ENCODE measurements at regions not wholly inside any gene's neighbourhood (a gene's known extent, or its start where the extent isn't known, plus 50 kb on each side); places are given as distances from the start of the nearest gene placed in this dataset.

DNA sequence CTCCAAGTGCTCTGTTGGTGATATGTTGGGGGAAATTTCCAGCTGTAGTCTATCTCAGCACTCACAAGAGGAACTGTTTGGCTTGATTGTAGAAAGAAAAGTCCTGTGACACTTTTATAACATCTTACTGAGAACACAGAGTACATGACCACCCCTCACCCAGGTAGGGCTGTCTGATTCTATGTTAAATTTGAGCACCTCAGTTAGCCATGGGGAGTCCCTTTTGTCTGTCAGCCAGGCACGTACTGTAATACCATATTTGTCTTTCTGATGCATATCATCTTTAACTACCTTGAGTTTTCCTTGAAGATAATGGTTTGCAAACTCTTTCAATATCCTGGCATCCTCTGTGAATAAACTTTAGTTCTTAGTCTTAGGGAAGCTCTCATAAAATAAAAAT lies 164.5 kb downstream of the IZUMO3 start (continued):
- TF ChIP-seq, protein P1, sequence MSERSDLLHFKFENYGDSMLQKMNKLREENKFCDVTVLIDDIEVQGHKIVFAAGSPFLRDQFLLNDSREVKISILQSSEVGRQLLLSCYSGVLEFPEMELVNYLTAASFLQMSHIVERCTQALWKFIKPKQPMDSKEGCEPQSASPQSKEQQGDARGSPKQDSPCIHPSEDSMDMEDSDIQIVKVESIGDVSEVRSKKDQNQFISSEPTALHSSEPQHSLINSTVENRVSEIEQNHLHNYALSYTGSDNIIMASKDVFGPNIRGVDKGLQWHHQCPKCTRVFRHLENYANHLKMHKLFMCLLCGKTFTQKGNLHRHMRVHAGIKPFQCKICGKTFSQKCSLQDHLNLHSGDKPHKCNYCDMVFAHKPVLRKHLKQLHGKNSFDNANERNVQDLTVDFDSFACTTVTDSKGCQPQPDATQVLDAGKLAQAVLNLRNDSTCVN (CRISPR knock-in tag; IDR thresholded peaks at IDR 0.05; ENCODE audit: borderline replicate concordance), result no peak
- TF ChIP-seq MTA3 (CRISPR knock-in tag; IDR thresholded peaks at IDR 0.05) (no peak), GABPB1 (CRISPR knock-in tag; IDR thresholded peaks at IDR 0.05) (no peak), PPARG (CRISPR knock-in tag; conservative IDR thresholded peaks at IDR 0.05) (no peak), IRF2 (CRISPR knock-in tag; IDR thresholded peaks at IDR 0.05) (no peak), ZNF878 (CRISPR knock-in tag; IDR thresholded peaks at IDR 0.05) (no peak)
- TF ChIP-seq, protein P2, sequence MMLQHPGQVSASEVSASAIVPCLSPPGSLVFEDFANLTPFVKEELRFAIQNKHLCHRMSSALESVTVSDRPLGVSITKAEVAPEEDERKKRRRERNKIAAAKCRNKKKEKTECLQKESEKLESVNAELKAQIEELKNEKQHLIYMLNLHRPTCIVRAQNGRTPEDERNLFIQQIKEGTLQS (CRISPR knock-in tag; IDR thresholded peaks at IDR 0.05), result no peak

DNA sequence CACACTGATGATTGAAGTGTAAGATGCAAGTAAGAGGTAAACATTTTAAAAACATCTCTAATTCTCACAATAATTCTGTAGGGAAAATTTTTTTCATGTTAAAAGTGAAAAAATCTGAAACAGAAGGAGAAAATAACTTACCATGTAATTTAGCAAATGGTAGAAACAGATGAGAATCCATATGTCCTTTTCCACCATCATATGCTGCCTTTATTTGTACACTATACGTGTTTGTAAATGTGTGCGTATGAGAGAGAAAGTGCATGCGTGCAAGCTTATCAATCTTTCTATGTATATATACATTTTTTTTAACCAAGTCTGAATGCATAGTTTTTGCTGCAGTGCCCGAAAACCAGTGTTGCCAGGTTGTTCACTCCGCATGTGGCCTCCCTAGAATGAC lies 186.7 kb downstream of the IZUMO3 start:
- FAIRE-seq, result no peak
- Histone ChIP-seq H3K27me3 (ENCODE audit: control insufficient read depth in 1 of 2, insufficient read depth in 2 of 2, low read length in 2 of 2) (no peaks in the 10 kb centered on the region), H3K9me3 (ENCODE audit: low read length) (peaks cover 92% of the 10 kb centered on the region), H3K36me3 (replicated peaks in 1 of 2; ENCODE audit: control insufficient read depth in 1 of 2, insufficient read depth in 2 of 2, low read length in 2 of 2) (no peaks in the 10 kb centered on the region), H3K4me1 (ENCODE audit: insufficient read depth, low read length) (no peaks in the 10 kb centered on the region), H4K20me1 (ENCODE audit: insufficient read depth, low read length) (no peaks in the 10 kb centered on the region), H3K27ac (ENCODE audit: extremely low read length, insufficient read depth, low read length) (no peak overlapping the region), H3K4me2 (ENCODE audit: low read depth, low read length) (no peak overlapping the region), H3K9ac (ENCODE audit: insufficient read depth, low read depth, low read length) (no peak overlapping the region), H3K79me2 (ENCODE audit: insufficient read depth, low read length) (no peaks in the 10 kb centered on the region), H3K4me3 (replicated peaks in 1 of 3; ENCODE audit: insufficient read depth in 1 of 3, low read depth in 2 of 3, low read length in 3 of 3) (no peak overlapping the region), H2AFZ (ENCODE audit: low read length) (no peak overlapping the region)
- WGBS (ENCODE audit: low lambda C conversion rate), result 23% methylated on average over 5 of the region's 5 CpGs
- no peak for ATAC-seq
- no peak for DNase-seq (ENCODE audit: low spot score)
- BruUV-seq (replicated peaks), result no TSS peak
- in situ Hi-C loops (cut with HindIII; ENCODE audit: extremely low pct_ligation_motif_present, low pct_unique_long_range_greater_than_20kb), result no loop called here
- ChIA-PET POLR2A (no interaction called here), CTCF (ENCODE audit: low intra/inter-chr PET ratio, low total read pairs) (no interaction called here)
- intact Hi-C loops (cut with micrococcal nuclease; ENCODE audit: unreplicated experiment), result no loop called here
- TF ChIP-seq HDAC1 (CRISPR knock-in tag; IDR thresholded peaks at IDR 0.05) (no peak), ZNF775 (CRISPR knock-in tag; IDR thresholded peaks at IDR 0.05; ENCODE audit: borderline replicate concordance) (no peak), ZNF737 (CRISPR knock-in tag; IDR thresholded peaks at IDR 0.05; ENCODE audit: borderline replicate concordance) (no peak), SMAD1 (CRISPR knock-in tag; IDR thresholded peaks at IDR 0.05; ENCODE audit: borderline replicate concordance, low read depth) (no peak), PHF5A (CRISPR knock-in tag; IDR thresholded peaks at IDR 0.05; ENCODE audit: low read depth, unreplicated experiment) (no peak), GABPB1 (CRISPR knock-in tag; IDR thresholded peaks at IDR 0.05) (no peak), MEIS1 (CRISPR knock-in tag; IDR thresholded peaks at IDR 0.05; ENCODE audit: borderline replicate concordance) (no peak), SOX6 (IDR thresholded peaks at IDR 0.05) (no peak), SOX6 (CRISPR knock-in tag; IDR thresholded peaks at IDR 0.05) (no peak), MIXL1 (CRISPR knock-in tag; IDR thresholded peaks at IDR 0.05) (no peak), FOXK1 (CRISPR knock-in tag; IDR thresholded peaks at IDR 0.05; ENCODE audit: borderline replicate concordance, low read depth) (no peak)
- TF ChIP-seq, protein P3, sequence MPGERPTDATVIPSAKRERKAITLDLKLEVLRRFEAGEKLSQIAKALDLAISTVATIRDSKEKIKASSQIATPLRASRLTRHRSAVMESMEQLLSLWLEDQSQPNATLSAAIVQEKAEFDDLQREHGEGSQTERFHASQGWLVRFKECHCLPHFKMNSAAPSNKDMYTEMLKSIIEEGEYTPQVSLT (CRISPR knock-in tag; IDR thresholded peaks at IDR 0.05; ENCODE audit: borderline replicate concordance, low read depth), result no peak
- TF ChIP-seq, protein P4, sequence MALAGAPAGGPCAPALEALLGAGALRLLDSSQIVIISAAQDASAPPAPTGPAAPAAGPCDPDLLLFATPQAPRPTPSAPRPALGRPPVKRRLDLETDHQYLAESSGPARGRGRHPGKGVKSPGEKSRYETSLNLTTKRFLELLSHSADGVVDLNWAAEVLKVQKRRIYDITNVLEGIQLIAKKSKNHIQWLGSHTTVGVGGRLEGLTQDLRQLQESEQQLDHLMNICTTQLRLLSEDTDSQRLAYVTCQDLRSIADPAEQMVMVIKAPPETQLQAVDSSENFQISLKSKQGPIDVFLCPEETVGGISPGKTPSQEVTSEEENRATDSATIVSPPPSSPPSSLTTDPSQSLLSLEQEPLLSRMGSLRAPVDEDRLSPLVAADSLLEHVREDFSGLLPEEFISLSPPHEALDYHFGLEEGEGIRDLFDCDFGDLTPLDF (CRISPR knock-in tag; IDR thresholded peaks at IDR 0.05), result no peak
